NCI-H2171 treated with DMSO at 0.1 percent for 48 hours (cell line): ENCODE measurements at regions not wholly inside any gene's neighbourhood (a gene's known extent, or its start where the extent isn't known, plus 50 kb on each side); places are given as distances from the start of the nearest gene placed in this dataset.
"Not testable (repeated sequence)": the region's sequence is repeated elsewhere in the genome, so short reads cannot be mapped to it uniquely, and the experiment has no call there.

Experiments
- DNase-seq: peaks from one replicate; lab custom pipeline; 2025; lab: John Stamatoyannopoulos, UW

GRCh38 chr4:85018983-85019382 lies 52.5 kb upstream of the WDFY3 start:
- no peak for DNase-seq

GRCh38 chr4:85019411-85019810 lies 52.9 kb upstream of the WDFY3 start:
- DNase-seq: no peak

- no peak for DNase-seq
Observed at GRCh38 chr4:85024671-85025070, 58.2 kb upstream of the WDFY3 start.

- peak; percentile 89 for DNase-seq
Observed at GRCh38 chr4:85028910-85029309, 62.4 kb upstream of the WDFY3 start.

GRCh38 chr4:85029453-85029852 lies 63.0 kb upstream of the WDFY3 start:
- DNase-seq: peak; percentile 68

- DNase-seq: no peak
Observed at GRCh38 chr4:85030156-85030555, 63.7 kb upstream of the WDFY3 start.

- not testable (repeated sequence) for DNase-seq
Observed at GRCh38 chr4:85033838-85034237, 67.3 kb upstream of the WDFY3 start.

- DNase-seq: no peak
Observed at GRCh38 chr4:85039526-85039925, 73.0 kb upstream of the WDFY3 start.

GRCh38 chr4:85043812-85044496 lies 77.5 kb upstream of the WDFY3 start:
- DNase-seq: not testable (repeated sequence)

GRCh38 chr4:85050736-85051135 lies 84.2 kb upstream of the WDFY3 start:
- no peak for DNase-seq

GRCh38 chr4:85051526-85051925 lies 85.0 kb upstream of the WDFY3 start:
- DNase-seq: no peak

- DNase-seq: not testable (repeated sequence)
Observed at GRCh38 chr4:85054925-85055324, 88.4 kb upstream of the WDFY3 start.

GRCh38 chr4:85058551-85058950 lies 92.1 kb upstream of the WDFY3 start:
- DNase-seq: no peak

GRCh38 chr4:85061974-85062373 lies 95.5 kb upstream of the WDFY3 start:
- DNase-seq: no peak

GRCh38 chr4:85062466-85062865 lies 96.0 kb upstream of the WDFY3 start:
- DNase-seq: no peak

GRCh38 chr4:85067342-85067741 lies 100.9 kb upstream of the WDFY3 start:
- DNase-seq: no peak

GRCh38 chr4:85078016-85078415 lies 111.5 kb upstream of the WDFY3 start:
- no peak for DNase-seq

- no peak for DNase-seq
Observed at GRCh38 chr4:85081196-85081595, 114.7 kb upstream of the WDFY3 start.

GRCh38 chr4:85084371-85085094 lies 118.0 kb upstream of the WDFY3 start:
- DNase-seq: peak; percentile 40

GRCh38 chr4:85086721-85087120 lies 120.2 kb upstream of the WDFY3 start:
- DNase-seq: no peak

GRCh38 chr4:85092536-85092935 lies 126.0 kb upstream of the WDFY3 start:
- peak; percentile 87 for DNase-seq

- peak; percentile 78 for DNase-seq
Observed at GRCh38 chr4:85092943-85093342, 126.5 kb upstream of the WDFY3 start.

- no peak for DNase-seq
Observed at GRCh38 chr4:85094735-85095134, 128.2 kb upstream of the WDFY3 start.

GRCh38 chr4:85102606-85103005 lies 136.1 kb upstream of the WDFY3 start:
- DNase-seq: no peak
